GM19395 (cell line): ENCODE measurements at regions not wholly inside any gene's neighbourhood (a gene's known extent, or its start where the extent isn't known, plus 50 kb on each side); places are given as distances from the start of the nearest gene placed in this dataset.

Source experiments
- ATAC-seq: cut with Tn5 transposase; IDR thresholded peaks from one replicate; pipeline ENCODE4 v1.9.1; 2021; ENCODE audit warnings: mild to moderate bottlenecking, moderate library complexity; ENCODE audit not compliant: unreplicated experiment

- ATAC-seq: peak; percentile 92
These were observed 499.0 kb upstream of the SGCD start for GRCh38 chr5:155827949-155828348.

GRCh38 chr5:155831491-155831890, 495.5 kb upstream of the SGCD start:
- ATAC-seq: no peak

GRCh38 chr5:155833287-155833686, 493.7 kb upstream of the SGCD start:
- no peak for ATAC-seq

- ATAC-seq: no peak
These were observed 492.5 kb upstream of the SGCD start for GRCh38 chr5:155834271-155834975.

GRCh38 chr5:155836089-155836803, 490.7 kb upstream of the SGCD start:
- no peak for ATAC-seq

- ATAC-seq: no peak
These were observed 488.6 kb upstream of the SGCD start for GRCh38 chr5:155838394-155838793.

- no peak for ATAC-seq
These were observed 487.5 kb upstream of the SGCD start for GRCh38 chr5:155839251-155840037.

GRCh38 chr5:155844542-155844941, 482.4 kb upstream of the SGCD start:
- ATAC-seq: no peak

GRCh38 chr5:155850370-155850769, 476.6 kb upstream of the SGCD start:
- ATAC-seq: no peak

- no peak for ATAC-seq
These were observed 460.0 kb upstream of the SGCD start for GRCh38 chr5:155866971-155867370.

GRCh38 chr5:155867522-155868088, 459.4 kb upstream of the SGCD start:
- ATAC-seq: no peak

- no peak for ATAC-seq
These were observed 456.3 kb upstream of the SGCD start for GRCh38 chr5:155870636-155871035.

GRCh38 chr5:155871623-155872022, 455.3 kb upstream of the SGCD start:
- ATAC-seq: no peak

GRCh38 chr5:155872629-155873220, 454.2 kb upstream of the SGCD start:
- ATAC-seq: no peak

GRCh38 chr5:155878991-155879575, 447.9 kb upstream of the SGCD start:
- no peak for ATAC-seq

GRCh38 chr5:155884041-155884440, 442.9 kb upstream of the SGCD start:
- ATAC-seq: no peak

GRCh38 chr5:155885199-155885598, 441.8 kb upstream of the SGCD start:
- no peak for ATAC-seq

- ATAC-seq: no peak
These were observed 440.5 kb upstream of the SGCD start for GRCh38 chr5:155886311-155887031.

- no peak for ATAC-seq
These were observed 431.5 kb upstream of the SGCD start for GRCh38 chr5:155895484-155895883.

GRCh38 chr5:155897761-155898160, 429.2 kb upstream of the SGCD start:
- no peak for ATAC-seq
